Duodenal mucosa (tissue), 2 donors: ENCODE measurements at regions not wholly inside any gene's neighbourhood (a gene's known extent, or its start where the extent isn't known, plus 50 kb on each side); places are given as distances from the start of the nearest gene placed in this dataset.

Experiments
- H3K27ac ChIP-seq: one replicate; pipeline ENCODE4 v1.7.0; 2013; ENCODE audit warnings: low read depth, low read length
- H3K27me3 ChIP-seq, 2 donors: one replicate each; pipeline ENCODE4 v1.7.0; 2013; ENCODE audit warnings: low read length in 2 of 2, control low read depth in 1 of 2; ENCODE audit not compliant: insufficient read depth in 2 of 2, control insufficient read depth in 1 of 2
- H3K36me3 ChIP-seq, 2 donors: one replicate each; pipeline ENCODE4 v1.7.0; 2013; ENCODE audit warnings: low read length in 2 of 2, control low read depth in 1 of 2; ENCODE audit not compliant: insufficient read depth in 2 of 2, control insufficient read depth in 1 of 2
- H3K4me1 ChIP-seq, 2 donors: one replicate each; pipeline ENCODE4 v1.7.0; 2013; ENCODE audit warnings: low read length in 2 of 2, control low read depth in 1 of 2; ENCODE audit not compliant: insufficient read depth in 2 of 2, control insufficient read depth in 1 of 2
- H3K4me3 ChIP-seq, 2 donors: one replicate each; pipeline ENCODE4 v1.7.0; 2013; ENCODE audit warnings: low read length in 2 of 2, low read depth in 1 of 2
- H3K9ac ChIP-seq, 2 donors: one replicate each; pipeline ENCODE4 v1.7.0; 2013; ENCODE audit warnings: low read length in 2 of 2, low read depth in 1 of 2
- H3K9me3 ChIP-seq, 2 donors: one replicate each; pipeline ENCODE4 v1.7.0; 2013; ENCODE audit warnings: low read length in 2 of 2, control low read depth in 1 of 2; ENCODE audit not compliant: control insufficient read depth in 1 of 2

GRCh38 chr1:87575528-87575927 lies 246.8 kb downstream of the LMO4 start:
- no peak overlapping the region for H3K4me3 ChIP-seq
- H3K27me3 ChIP-seq, result no peaks in the 10 kb centered on the region
- no peak overlapping the region for H3K9ac ChIP-seq
- H3K9me3 ChIP-seq, result no peaks in the 10 kb centered on the region
- H3K4me1 ChIP-seq, result no peaks in the 10 kb centered on the region
- H3K36me3 ChIP-seq, result no peaks in the 10 kb centered on the region
- H3K27ac ChIP-seq, result no peak overlapping the region

- H3K4me1 ChIP-seq, result no peaks in the 10 kb centered on the region
- no peaks in the 10 kb centered on the region for H3K27me3 ChIP-seq
- no peak overlapping the region for H3K9ac ChIP-seq
- no peak overlapping the region for H3K4me3 ChIP-seq
- no peaks in the 10 kb centered on the region for H3K36me3 ChIP-seq
- H3K9me3 ChIP-seq, result no peaks in the 10 kb centered on the region
- no peak overlapping the region for H3K27ac ChIP-seq
Observed at GRCh38 chr1:87578464-87578863, 249.8 kb downstream of the LMO4 start.

GRCh38 chr1:87583459-87583858 lies 254.8 kb downstream of the LMO4 start:
- no peaks in the 10 kb centered on the region for H3K27me3 ChIP-seq
- no peak overlapping the region for H3K27ac ChIP-seq
- H3K4me3 ChIP-seq, result no peak overlapping the region
- H3K36me3 ChIP-seq, result no peaks in the 10 kb centered on the region
- peaks cover 0 to 14% of the 10 kb centered on the region in 2 donors for H3K4me1 ChIP-seq
- no peaks in the 10 kb centered on the region for H3K9me3 ChIP-seq
- no peak overlapping the region for H3K9ac ChIP-seq

DNA sequence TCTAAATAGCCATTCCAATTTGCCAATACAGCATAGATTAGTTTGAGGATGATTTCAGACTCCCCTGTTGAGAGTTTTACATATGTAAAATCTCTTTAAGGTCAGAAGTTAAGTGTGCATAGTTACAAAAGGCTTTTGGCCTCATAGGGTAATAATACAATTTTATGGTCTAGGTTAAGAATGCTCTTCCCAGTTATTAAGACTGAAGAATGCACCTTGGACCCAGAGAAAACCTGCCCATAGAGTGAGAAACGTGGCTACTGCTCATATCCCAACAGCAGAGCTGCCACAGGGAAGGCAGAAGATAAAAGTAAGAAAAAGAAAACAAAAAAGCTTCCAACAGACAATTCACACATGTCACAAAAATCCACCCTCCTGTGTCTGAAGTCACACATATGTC lies 255.9 kb downstream of the LMO4 start:
- H3K36me3 ChIP-seq, result no peaks in the 10 kb centered on the region
- H3K4me1 ChIP-seq, result peaks cover 0 to 14% of the 10 kb centered on the region in 2 donors
- H3K9ac ChIP-seq, result no peak overlapping the region
- no peaks in the 10 kb centered on the region for H3K27me3 ChIP-seq
- H3K4me3 ChIP-seq, result no peak overlapping the region
- H3K9me3 ChIP-seq, result no peaks in the 10 kb centered on the region
- H3K27ac ChIP-seq, result no peak overlapping the region

DNA sequence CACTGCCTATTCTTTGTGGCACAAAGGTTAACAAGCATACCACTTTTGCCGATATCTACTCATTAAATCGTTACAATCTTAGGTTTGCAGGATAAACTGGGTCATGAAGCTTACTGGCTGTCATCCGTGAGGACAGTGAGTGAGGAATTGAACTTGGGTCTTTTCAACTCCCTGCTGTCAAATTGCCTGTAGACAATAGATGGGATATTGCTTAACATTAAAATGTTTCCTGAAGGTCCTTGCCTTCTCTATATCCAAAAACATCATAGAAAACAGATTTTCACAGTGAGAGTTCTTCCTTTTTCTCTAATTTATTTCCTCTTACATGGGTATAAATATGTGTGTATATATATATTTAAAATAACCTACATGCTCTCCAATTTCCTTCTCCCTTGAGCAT lies 257.8 kb downstream of the LMO4 start:
- Histone ChIP-seq H3K9me3 (no peaks in the 10 kb centered on the region), H3K4me3 (no peak overlapping the region), H3K27ac (no peak overlapping the region), H3K4me1 (peaks cover 0 to 14% of the 10 kb centered on the region in 2 donors), H3K27me3 (no peaks in the 10 kb centered on the region), H3K36me3 (no peaks in the 10 kb centered on the region), H3K9ac (no peak overlapping the region)

DNA sequence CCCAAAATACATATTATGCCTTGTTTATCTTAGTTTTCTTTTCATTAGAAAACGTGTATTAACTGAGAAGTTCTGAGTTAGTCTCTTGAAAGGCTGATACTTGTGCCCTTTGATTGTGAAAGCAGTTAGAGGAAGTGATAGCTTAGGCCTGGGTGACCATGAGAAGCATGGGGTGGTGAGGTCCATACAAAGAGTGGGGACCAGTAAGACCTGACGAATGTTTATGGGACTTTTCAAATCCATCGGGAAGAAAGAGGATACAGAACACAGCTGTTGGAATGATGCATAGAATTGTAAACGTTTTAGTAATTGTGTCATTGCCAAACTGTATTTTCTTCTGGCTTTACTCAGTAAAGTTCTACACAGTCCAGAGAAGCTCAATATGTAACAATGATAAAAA lies 259.8 kb downstream of the LMO4 start:
- H3K27me3 ChIP-seq, result no peaks in the 10 kb centered on the region

DNA sequence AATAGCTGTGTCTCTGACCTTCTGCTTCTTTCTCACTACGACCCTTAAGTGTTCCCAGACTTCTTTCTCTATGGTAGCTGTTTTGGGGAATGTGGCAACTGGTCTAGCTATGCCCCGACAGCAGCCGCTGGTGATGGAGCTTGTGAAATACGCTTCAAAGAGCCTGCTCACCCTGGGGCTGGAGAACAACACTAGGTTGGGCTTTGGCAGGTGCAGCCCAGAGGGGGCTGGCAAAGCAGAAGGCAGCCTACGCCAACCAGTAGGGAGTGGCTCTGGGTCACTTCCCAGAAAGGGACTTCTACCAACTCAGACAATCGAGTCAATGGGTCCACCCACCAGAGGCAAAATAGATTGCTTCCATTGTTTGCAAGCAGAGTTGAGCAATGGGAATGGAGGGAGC lies 262.8 kb downstream of the LMO4 start:
- Histone ChIP-seq H3K4me1 (peaks cover 14 to 17% of the 10 kb centered on the region in 2 donors), H3K9me3 (no peaks in the 10 kb centered on the region), H3K4me3 (no peak overlapping the region), H3K27me3 (no peaks in the 10 kb centered on the region), H3K9ac (no peak overlapping the region), H3K27ac (no peak overlapping the region), H3K36me3 (no peaks in the 10 kb centered on the region)

More for the DNA sequence above, 259.8 kb downstream of the LMO4 start:
- H3K9me3 ChIP-seq, result no peaks in the 10 kb centered on the region
- H3K4me3 ChIP-seq, result no peak overlapping the region
- H3K9ac ChIP-seq, result no peak overlapping the region
- H3K4me1 ChIP-seq, result peaks cover 0 to 14% of the 10 kb centered on the region in 2 donors
- H3K36me3 ChIP-seq, result no peaks in the 10 kb centered on the region
- no peak overlapping the region for H3K27ac ChIP-seq

DNA sequence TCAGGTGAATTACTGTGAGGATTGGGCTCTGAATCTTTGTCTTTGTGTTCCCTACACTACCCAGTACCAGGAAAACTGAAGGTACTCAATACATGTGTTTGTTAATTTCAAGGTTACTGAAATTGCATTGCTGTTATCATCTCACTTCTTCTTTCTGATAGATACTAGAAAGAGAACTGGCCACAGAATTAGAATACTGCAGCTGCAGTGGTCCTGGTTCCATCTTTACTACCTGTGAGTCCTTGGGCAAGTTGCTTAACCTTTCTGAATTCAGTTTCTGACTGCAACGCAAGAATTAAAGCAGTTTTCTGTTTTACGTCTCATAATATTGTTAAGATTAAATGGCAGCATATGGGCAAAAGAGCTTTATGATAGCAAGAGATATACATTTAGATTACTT lies 263.5 kb downstream of the LMO4 start:
- Histone ChIP-seq H3K4me1 (peaks cover 14 to 17% of the 10 kb centered on the region in 2 donors), H3K9ac (no peak overlapping the region), H3K27ac (no peak overlapping the region)

DNA sequence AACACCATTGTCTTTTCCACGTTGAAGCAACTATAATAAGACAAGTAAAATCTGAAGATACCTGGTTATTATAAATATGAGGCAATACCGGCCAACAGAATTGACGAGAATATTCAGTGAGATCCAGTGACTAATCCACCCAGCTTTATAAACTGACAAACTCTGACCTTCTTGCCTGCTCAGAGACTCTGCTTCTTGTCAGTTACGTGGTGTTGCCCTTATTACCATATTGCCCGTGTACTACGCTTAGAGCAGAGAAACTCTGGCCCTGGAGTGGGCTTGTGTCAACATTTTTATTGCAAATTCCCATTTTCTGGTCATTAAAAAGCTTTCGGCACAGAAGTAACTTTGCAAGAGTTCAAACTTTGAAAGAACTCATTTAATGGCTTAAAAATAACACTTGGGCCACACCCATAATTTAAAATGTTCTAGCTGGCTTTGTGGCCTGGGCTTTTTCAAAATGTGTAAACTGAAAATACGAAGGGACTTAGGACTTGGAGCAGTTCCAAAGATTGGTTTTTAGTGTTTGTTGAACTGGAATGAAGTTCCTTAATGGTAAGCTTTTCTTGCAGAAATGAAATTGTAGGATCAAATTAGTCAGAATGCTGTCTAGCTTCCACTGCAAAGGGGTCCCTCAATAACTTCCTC lies 266.2 kb downstream of the LMO4 start:
- Histone ChIP-seq H3K4me1 (peaks cover 14 to 18% of the 10 kb centered on the region in 2 donors), H3K4me3 (no peak overlapping the region), H3K9me3 (no peaks in the 10 kb centered on the region), H3K27me3 (no peaks in the 10 kb centered on the region), H3K27ac (no peak overlapping the region), H3K9ac (no peak overlapping the region), H3K36me3 (no peaks in the 10 kb centered on the region)

More for the DNA sequence above, 263.5 kb downstream of the LMO4 start:
- no peak overlapping the region for H3K4me3 ChIP-seq
- H3K36me3 ChIP-seq, result no peaks in the 10 kb centered on the region
- H3K27me3 ChIP-seq, result no peaks in the 10 kb centered on the region
- no peaks in the 10 kb centered on the region for H3K9me3 ChIP-seq

GRCh38 chr1:87595384-87595781 lies 266.7 kb downstream of the LMO4 start:
- peaks cover 14 to 22% of the 10 kb centered on the region in 2 donors for H3K4me1 ChIP-seq
- H3K9me3 ChIP-seq, result no peaks in the 10 kb centered on the region
- H3K4me3 ChIP-seq, result no peak overlapping the region
- H3K27ac ChIP-seq, result no peak overlapping the region
- no peaks in the 10 kb centered on the region for H3K27me3 ChIP-seq
- no peaks in the 10 kb centered on the region for H3K36me3 ChIP-seq
- H3K9ac ChIP-seq, result no peak overlapping the region
